HCT116 (cell line): ENCODE measurements at regions not wholly inside any gene's neighbourhood (a gene's known extent, or its start where the extent isn't known, plus 50 kb on each side); places are given as distances from the start of the nearest gene placed in this dataset.

ENCODE experiments used
- ATAC-seq: fragments of 200-7000 bp; cut with Tn5 transposase; 2 replicates; pipeline ENCODE4 v1.9.1; 2020; ENCODE audit warnings: mild to moderate bottlenecking, moderate library complexity
- BruUV-seq: library from RNA; stranded (reverse); fragments of 400-500 nt; replicated peaks from 2 replicates; lab custom pipeline; 2021; lab: Mats Ljungman, UMichigan
- CTCF ChIA-PET: fragments of 300-600 bp; sonication (Branson Sonifier 250); formaldehyde crosslinking; loops from one replicate; lab custom pipeline; 2021; ENCODE audit warnings: antibody characterized with exemption; lab: Charles Lee
- POLR2A ChIA-PET: fragments of 300-600, 350-600 bp; sonication (Branson Sonifier 250); formaldehyde crosslinking; loops from one replicate; lab custom pipeline; 2021; ENCODE audit warnings: antibody characterized with exemption; lab: Charles Lee
- RAD21 ChIA-PET, 2 experiments: fragments of 300-600 bp; sonication (Branson Sonifier 250); formaldehyde crosslinking; loops; one replicate each; lab custom pipeline; 2023; ENCODE audit warnings: low total read pairs in 2 of 2; ENCODE audit not compliant: uncharacterized antibody in 2 of 2, unreplicated experiment in 2 of 2, low non-redundant PET in 1 of 2; lab: Charles Lee
- DNase-seq: peaks from one replicate; pipeline ENCODE4 v3.0.0-alpha.2; 2010; ENCODE audit warnings: low read depth, low spot score
- H2AFZ ChIP-seq: fragments of 200-600 bp; shearing (Covaris generic), sonication (generic); 2 replicates; pipeline ENCODE4 v1.6.1; 2017; ENCODE audit warnings: low read depth, mixed run types, mixed read lengths, antibody characterized with exemption, low read length; ENCODE audit not compliant: poor library complexity, severe bottlenecking
- H3K27ac ChIP-seq: 2 replicates; pipeline ENCODE4 v1.5.1; 2012; ENCODE audit warnings: low read depth, low read length
- H3K27me3 ChIP-seq: fragments of 200-600 bp; sonication (generic); 2 replicates; pipeline ENCODE4 v1.6.1; 2016; ENCODE audit warnings: mixed run types, low read length, mixed read lengths; ENCODE audit not compliant: insufficient read depth
- H3K36me3 ChIP-seq, 2 experiments: fragments of 200-500 bp in 1 of 2; fragments of 200-600 bp in 1 of 2; sonication (Bioruptor generic) in 1 of 2; sonication (generic) in 1 of 2; 2 replicates each; pipeline versions ENCODE4 v1.5.1 to v1.6.1; 2014 to 2016; ENCODE audit warnings: low read length in 2 of 2, inconsistent platforms in 1 of 2, mixed read lengths in 1 of 2, mixed run types in 1 of 2; ENCODE audit not compliant: insufficient read depth in 2 of 2, control insufficient read depth in 1 of 2
- H3K4me1 ChIP-seq, 2 experiments: fragments of 200-600 bp in 1 of 2; sonication (generic) in 1 of 2; 2 replicates each; pipeline versions ENCODE4 v1.5.1 to v1.6.1; 2012 to 2017; ENCODE audit warnings: low read length in 2 of 2, inconsistent platforms in 1 of 2, mild to moderate bottlenecking in 1 of 2, mixed read lengths in 1 of 2, mixed run types in 1 of 2, moderate library complexity in 1 of 2; ENCODE audit not compliant: insufficient read depth in 2 of 2, control insufficient read depth in 1 of 2
- H3K4me2 ChIP-seq: fragments of 200-600 bp; sonication (generic); 2 replicates; pipeline ENCODE4 v1.6.1; 2017; ENCODE audit warnings: mixed run types, low read length, mixed read lengths
- H3K4me3 ChIP-seq, 2 experiments: fragments of 200-600 bp in 1 of 2; sonication (generic) in 1 of 2; replicated peaks in 1 of 2; 2 replicates each; pipeline ENCODE4 v1.5.1; 2011 to 2016; ENCODE audit warnings: low read length in 2 of 2, control low read depth in 1 of 2, low read depth in 1 of 2, mild to moderate bottlenecking in 1 of 2, mixed read lengths in 1 of 2, mixed run types in 1 of 2
- H3K79me2 ChIP-seq: fragments of 200-600 bp; sonication (generic); 2 replicates; pipeline ENCODE4 v1.6.1; 2017; ENCODE audit warnings: mild to moderate bottlenecking, mixed run types, low read length, moderate library complexity, mixed read lengths; ENCODE audit not compliant: insufficient read depth
- H3K9ac ChIP-seq: fragments of 200-600 bp; sonication (generic); 2 replicates; pipeline ENCODE4 v1.6.1; 2016; ENCODE audit warnings: low read length, mixed read lengths
- H3K9me2 ChIP-seq: fragments of 200-600 bp; sonication (generic), shearing (Covaris generic); 2 replicates; pipeline ENCODE4 v1.6.1; 2017; ENCODE audit warnings: mixed run types, mild to moderate bottlenecking, moderate library complexity; ENCODE audit not compliant: insufficient read depth
- H3K9me3 ChIP-seq, 2 experiments: fragments of 200-500 bp in 1 of 2; fragments of 200-600 bp in 1 of 2; sonication (Bioruptor generic) in 1 of 2; sonication (generic) in 1 of 2; 2 replicates each; pipeline ENCODE4 v1.6.1; 2014 to 2017; ENCODE audit warnings: low read length in 2 of 2, mixed read lengths in 2 of 2, inconsistent platforms in 1 of 2, low read depth in 1 of 2, mild to moderate bottlenecking in 1 of 2, mixed run types in 1 of 2, moderate library complexity in 1 of 2; ENCODE audit not compliant: control insufficient read depth in 1 of 2, insufficient read depth in 1 of 2
- H4K20me1 ChIP-seq: fragments of 200-600 bp; sonication (generic), shearing (Covaris generic); 2 replicates; pipeline ENCODE4 v1.6.1; 2017; ENCODE audit warnings: mixed run types, mild to moderate bottlenecking, moderate library complexity; ENCODE audit not compliant: insufficient read depth
- ATF3 ChIP-seq: IDR thresholded peaks from 2 replicates; pipeline ENCODE4 v1.6.1; 2012
- CTCF ChIP-seq, 3 experiments: fragments of 200-600 bp in 1 of 3; sonication (generic) in 1 of 3; IDR thresholded peaks in 2 of 3; conservative IDR thresholded peaks in 1 of 3; 2 replicates each; pipeline ENCODE4 v1.5.1; 2012 to 2017; ENCODE audit warnings: low read depth in 2 of 3, low read length in 2 of 3, antibody characterized with exemption in 1 of 3, borderline replicate concordance in 1 of 3, control low read depth in 1 of 3, mild to moderate bottlenecking in 1 of 3, mixed read lengths in 1 of 3, mixed run types in 1 of 3, moderate library complexity in 1 of 3; ENCODE audit not compliant: insufficient read depth in 1 of 3
- EGR1 ChIP-seq: IDR thresholded peaks from 2 replicates; pipeline ENCODE4 v1.6.1; 2012; ENCODE audit warnings: low read depth
- ELF1 ChIP-seq: IDR thresholded peaks from 2 replicates; pipeline ENCODE4 v1.6.1; 2012; ENCODE audit warnings: low read depth, borderline replicate concordance
- EZH2 ChIP-seq: fragments of 200-600 bp; sonication (generic); IDR thresholded peaks from 2 replicates; pipeline ENCODE4 v1.6.1; 2017; ENCODE audit warnings: antibody characterized with exemption, mixed run types
- FOSL1 ChIP-seq: IDR thresholded peaks from 2 replicates; pipeline ENCODE4 v1.6.1; 2012; ENCODE audit warnings: low read depth
- JUND ChIP-seq: IDR thresholded peaks from 2 replicates; pipeline ENCODE4 v1.6.1; 2012
- MAX ChIP-seq: IDR thresholded peaks from 2 replicates; pipeline ENCODE4 v1.6.1; 2012
- POLR2A ChIP-seq: IDR thresholded peaks from 2 replicates; pipeline ENCODE4 v1.7.0; 2011; ENCODE audit warnings: borderline replicate concordance; ENCODE audit not compliant: insufficient read depth, insufficient read length; ENCODE audit errors: extremely low read depth
- POLR2AphosphoS5 ChIP-seq: IDR thresholded peaks from 2 replicates; pipeline ENCODE4 v1.6.1; 2011; ENCODE audit warnings: mild to moderate bottlenecking, low read depth, low read length, moderate library complexity
- RAD21 ChIP-seq: IDR thresholded peaks from 2 replicates; pipeline ENCODE4 v1.6.1; 2012; ENCODE audit warnings: low read depth, mild to moderate bottlenecking
- REST ChIP-seq: IDR thresholded peaks from 2 replicates; pipeline ENCODE4 v1.6.1; 2012; ENCODE audit warnings: low read depth
- SRF ChIP-seq: IDR thresholded peaks from 2 replicates; pipeline ENCODE4 v1.6.1; 2012; ENCODE audit warnings: low read depth
- TCF7L2 ChIP-seq: IDR thresholded peaks from 2 replicates; pipeline ENCODE4 v1.7.0; 2011; ENCODE audit warnings: borderline replicate concordance, inconsistent platforms; ENCODE audit not compliant: insufficient read depth, insufficient read length; ENCODE audit errors: extremely low read depth
- YY1 ChIP-seq: IDR thresholded peaks from 2 replicates; pipeline ENCODE4 v1.6.1; 2011; ENCODE audit warnings: low read length, low read depth, moderate library complexity, mild to moderate bottlenecking; ENCODE audit not compliant: insufficient replicate concordance; ENCODE audit errors: extremely low read depth
- ZBTB33 ChIP-seq: IDR thresholded peaks from 2 replicates; pipeline ENCODE4 v1.6.1; 2011; ENCODE audit warnings: mild to moderate bottlenecking, low read length, moderate library complexity; ENCODE audit not compliant: insufficient replicate concordance; ENCODE audit errors: extremely low read depth
- ZFX ChIP-seq: fragments of 450-650 bp; IDR thresholded peaks from 2 replicates; pipeline ENCODE4 v1.6.1; 2017
- ZNF274 ChIP-seq: fragments of 200-500 bp; sonication (Bioruptor generic); IDR thresholded peaks from 2 replicates; pipeline ENCODE4 v1.6.1; 2014; ENCODE audit warnings: mild to moderate bottlenecking, low read depth, low read length, inconsistent platforms
- intact Hi-C: fragments of 100-400 bp; cut with micrococcal nuclease; formaldehyde crosslinking; loops from 2 replicates; pipeline ENCODE4 v1.10.0; 2022

- CTCF ChIA-PET: no interaction called here
- no peaks in the 10 kb centered on the region for H3K36me3 ChIP-seq
- RAD21 ChIA-PET: no interaction called here
- DNase-seq (no peak), ATAC-seq (no peak)
- H3K4me1 ChIP-seq: no peaks in the 10 kb centered on the region
- H3K4me2 ChIP-seq: no peak overlapping the region
- H4K20me1 ChIP-seq: no peaks in the 10 kb centered on the region
- no peak overlapping the region for H3K4me3 ChIP-seq
- no peaks in the 10 kb centered on the region for H3K9me3 ChIP-seq
- BruUV-seq: no TSS peak
- TF ChIP-seq ATF3: no peak
- TF ChIP-seq EZH2: no peak
- TF ChIP-seq MAX: no peak
- TF ChIP-seq ZBTB33: no peak
- TF ChIP-seq ELF1: no peak
- TF ChIP-seq ZNF274: no peak
- TF ChIP-seq TCF7L2: no peak
- TF ChIP-seq POLR2AphosphoS5: no peak
- TF ChIP-seq EGR1: no peak
- no peak for TF ChIP-seq FOSL1
- no peak for TF ChIP-seq JUND
- no peak for TF ChIP-seq POLR2A
- no peak for TF ChIP-seq ZFX
- TF ChIP-seq RAD21: no peak
- TF ChIP-seq YY1: no peak
- no peak for TF ChIP-seq REST
- TF ChIP-seq CTCF (IDR thresholded peaks at IDR 0.05 in 2 of 3, conservative IDR thresholded peaks at IDR 0.05 in 1 of 3; ENCODE audit: borderline replicate concordance in 1 of 3, insufficient read depth in 1 of 3, low read depth in 2 of 3, low read length in 2 of 3): no peak
- TF ChIP-seq SRF: no peak
- H3K9me2 ChIP-seq: no peaks in the 10 kb centered on the region
- H3K27ac ChIP-seq: no peak overlapping the region
- no peak overlapping the region for H2AFZ ChIP-seq
- H3K9ac ChIP-seq: no peak overlapping the region
- H3K27me3 ChIP-seq: peaks cover 22% of the 10 kb centered on the region
- no peaks in the 10 kb centered on the region for H3K79me2 ChIP-seq
- intact Hi-C loops: no loop called here
- POLR2A ChIA-PET: no interaction called here
Measured at GRCh38 chr16:18049547-18050133, 286.9 kb downstream of the NPIPA8 start.
